ENCODE measurements at regions not wholly inside any gene's neighbourhood (a gene's known extent, or its start where the extent isn't known, plus 50 kb on each side); places are given as distances from the start of the nearest gene placed in this dataset.

DNA sequence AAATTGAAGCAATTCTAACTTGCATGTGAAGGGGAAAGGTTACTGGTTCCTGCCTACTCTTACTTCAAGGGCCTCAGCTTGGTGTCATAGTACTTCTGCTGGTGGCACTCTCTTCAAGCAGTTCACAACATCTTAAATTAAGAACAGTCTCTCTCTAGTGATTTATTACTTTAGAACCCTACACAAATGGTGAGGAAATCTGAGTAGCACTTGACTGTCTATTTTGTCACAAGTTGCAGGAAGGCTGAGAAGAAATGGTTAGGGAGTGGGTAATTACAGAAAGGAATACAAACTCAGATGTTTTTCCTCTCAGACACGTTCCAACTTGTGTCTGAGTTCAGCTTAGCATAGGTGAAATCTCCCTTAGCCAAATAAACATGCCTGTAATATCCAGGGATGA lies 242.3 kb upstream of the GRIA3 start:
- DNase-seq: no peak
- Histone ChIP-seq H3K9me3 (no peaks in the 10 kb centered on the region), H3K36me3 (no peaks in the 10 kb centered on the region), H3K27ac (no peak overlapping the region), H3K27me3 (no peaks in the 10 kb centered on the region), H3K4me3 (no peak overlapping the region), H3K4me1 (no peaks in the 10 kb centered on the region)
- TF ChIP-seq, protein P1, sequence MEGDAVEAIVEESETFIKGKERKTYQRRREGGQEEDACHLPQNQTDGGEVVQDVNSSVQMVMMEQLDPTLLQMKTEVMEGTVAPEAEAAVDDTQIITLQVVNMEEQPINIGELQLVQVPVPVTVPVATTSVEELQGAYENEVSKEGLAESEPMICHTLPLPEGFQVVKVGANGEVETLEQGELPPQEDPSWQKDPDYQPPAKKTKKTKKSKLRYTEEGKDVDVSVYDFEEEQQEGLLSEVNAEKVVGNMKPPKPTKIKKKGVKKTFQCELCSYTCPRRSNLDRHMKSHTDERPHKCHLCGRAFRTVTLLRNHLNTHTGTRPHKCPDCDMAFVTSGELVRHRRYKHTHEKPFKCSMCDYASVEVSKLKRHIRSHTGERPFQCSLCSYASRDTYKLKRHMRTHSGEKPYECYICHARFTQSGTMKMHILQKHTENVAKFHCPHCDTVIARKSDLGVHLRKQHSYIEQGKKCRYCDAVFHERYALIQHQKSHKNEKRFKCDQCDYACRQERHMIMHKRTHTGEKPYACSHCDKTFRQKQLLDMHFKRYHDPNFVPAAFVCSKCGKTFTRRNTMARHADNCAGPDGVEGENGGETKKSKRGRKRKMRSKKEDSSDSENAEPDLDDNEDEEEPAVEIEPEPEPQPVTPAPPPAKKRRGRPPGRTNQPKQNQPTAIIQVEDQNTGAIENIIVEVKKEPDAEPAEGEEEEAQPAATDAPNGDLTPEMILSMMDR (IDR thresholded peaks at IDR 0.05): no peak
- TF ChIP-seq POLR2A (IDR thresholded peaks at IDR 0.05) (no peak), EP300 (IDR thresholded peaks at IDR 0.05) (no peak), POLR2AphosphoS5 (IDR thresholded peaks at IDR 0.05) (no peak)
- WGBS, 5 donors: 12 to 57% (median 31%) methylated on average over 1 of the region's 1 CpG
- intact Hi-C loops (cut with DNase I; ENCODE audit: low total_unique reads): no loop called here

DNA sequence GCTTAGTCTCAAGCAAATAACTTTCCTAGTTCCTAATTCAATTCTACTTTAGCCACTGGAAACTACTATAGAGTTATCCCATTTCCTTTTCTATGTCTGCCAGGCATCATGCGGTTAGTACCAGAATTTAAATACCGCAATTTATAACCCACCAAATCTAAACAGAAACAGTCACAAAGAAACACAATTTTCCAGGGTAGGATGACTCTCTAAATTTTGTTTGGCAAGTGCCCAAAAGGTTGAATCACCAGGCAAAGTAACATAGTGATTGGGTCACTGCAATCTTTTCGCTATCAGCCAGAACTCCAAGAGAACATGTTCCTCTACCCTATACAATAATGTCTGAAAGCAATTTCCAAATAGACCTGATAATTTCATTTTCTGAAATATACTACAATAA lies 240.2 kb upstream of the GRIA3 start:
- TF ChIP-seq, protein P1 (IDR thresholded peaks at IDR 0.05): no peak
- no peak for TF ChIP-seq POLR2A (IDR thresholded peaks at IDR 0.05)
- no peak for TF ChIP-seq POLR2AphosphoS5 (IDR thresholded peaks at IDR 0.05)
- no peak for TF ChIP-seq EP300 (IDR thresholded peaks at IDR 0.05)
- H3K9me3 ChIP-seq: no peaks in the 10 kb centered on the region
- no peak for DNase-seq
- H3K27ac ChIP-seq: no peak overlapping the region
- no peaks in the 10 kb centered on the region for H3K4me1 ChIP-seq
- WGBS, 5 donors: 88 to 96% (median 92%) methylated on average over 3 of the region's 3 CpGs
- no peak overlapping the region for H3K4me3 ChIP-seq
- intact Hi-C loops (cut with DNase I; ENCODE audit: low total_unique reads): no loop called here
- H3K27me3 ChIP-seq: no peaks in the 10 kb centered on the region
- H3K36me3 ChIP-seq: no peaks in the 10 kb centered on the region

GRCh38 chrX:122945328-122945727 lies 238.8 kb upstream of the GRIA3 start:
- 64 to 86% (median 84%) methylated on average over 4 of the region's 4 CpGs for WGBS, 5 donors
- no peak for DNase-seq
- intact Hi-C loops (cut with DNase I; ENCODE audit: low total_unique reads): no loop called here
- Histone ChIP-seq H3K36me3 (no peaks in the 10 kb centered on the region), H3K27me3 (no peaks in the 10 kb centered on the region), H3K9me3 (no peaks in the 10 kb centered on the region), H3K27ac (no peak overlapping the region), H3K4me3 (no peak overlapping the region), H3K4me1 (no peaks in the 10 kb centered on the region)
- TF ChIP-seq, protein P1 (IDR thresholded peaks at IDR 0.05): no peak
- TF ChIP-seq EP300 (IDR thresholded peaks at IDR 0.05): no peak
- TF ChIP-seq POLR2AphosphoS5 (IDR thresholded peaks at IDR 0.05): no peak
- TF ChIP-seq POLR2A (IDR thresholded peaks at IDR 0.05): no peak

- Histone ChIP-seq H3K4me3 (no peak overlapping the region), H3K4me1 (no peaks in the 10 kb centered on the region), H3K36me3 (no peaks in the 10 kb centered on the region), H3K9me3 (peaks cover 0 to 12% (median 3%) of the 10 kb centered on the region in 4 donors), H3K27ac (no peak overlapping the region), H3K27me3 (no peaks in the 10 kb centered on the region)
- TF ChIP-seq, protein P1 (IDR thresholded peaks at IDR 0.05): no peak
- TF ChIP-seq POLR2A (IDR thresholded peaks at IDR 0.05) (no peak), EP300 (IDR thresholded peaks at IDR 0.05) (no peak), POLR2AphosphoS5 (IDR thresholded peaks at IDR 0.05) (no peak)
- intact Hi-C loops (cut with DNase I; ENCODE audit: low total_unique reads): no loop called here
- 42 to 78% (median 50%) methylated on average over 2 of the region's 2 CpGs for WGBS, 5 donors
- no peak for DNase-seq
These were observed 211.5 kb upstream of the GRIA3 start for GRCh38 chrX:122972604-122973003.
